ENCODE measurements at regions not wholly inside any gene's neighbourhood (a gene's known extent, or its start where the extent isn't known, plus 50 kb on each side); places are given as distances from the start of the nearest gene placed in this dataset.

GRCh38 chr4:101584306-101584705 lies 206.2 kb upstream of the BANK1 start:
- H3K36me3 Mint-ChIP-seq (ENCODE audit: low read depth): no peaks in the 10 kb centered on the region
- POLR2A ChIA-PET: no interaction called here

GRCh38 chr4:101563126-101563525 lies 215.8 kb upstream of the PPP3CA start:
- ATAC-seq (ENCODE audit: poor library complexity) (no peak), DNase-seq (no peak)
- Histone ChIP-seq H3K9me3 (ENCODE audit: control insufficient read depth in 1 of 2, insufficient read depth in 1 of 2, low read length in 2 of 2) (peaks cover 0 to 6% of the 10 kb centered on the region in 2 experiments), H3K4me1 (ENCODE audit: insufficient read depth, low read length) (no peaks in the 10 kb centered on the region), H3K27me3 (ENCODE audit: control insufficient read depth in 1 of 2, insufficient read depth in 2 of 2, low read length in 2 of 2) (peaks cover 0 to 6% of the 10 kb centered on the region in 2 experiments), H3K36me3 (ENCODE audit: insufficient read depth, low read length) (no peaks in the 10 kb centered on the region), H3K27ac (ENCODE audit: low read depth in 1 of 2, low read length in 2 of 2) (no peak overlapping the region), H3K4me3 (ENCODE audit: low read length) (no peak overlapping the region)
- no peak for TF ChIP-seq CTCF (IDR thresholded peaks at IDR 0.05)
- Mint-ChIP-seq H3K9me3 (peaks cover 9% of the 10 kb centered on the region), H3K36me3 (ENCODE audit: low read depth) (no peaks in the 10 kb centered on the region), H3K4me3 (no peak overlapping the region), H3K27ac (no peak overlapping the region), H3K4me1 (ENCODE audit: low read depth) (no peaks in the 10 kb centered on the region), H3K27me3 (peaks cover 11% of the 10 kb centered on the region)
- intact Hi-C loops (cut with DNase I, micrococcal nuclease): no loop called here
- CTCF ChIA-PET: no interaction called here
- POLR2A ChIA-PET: no interaction called here

More at GRCh38 chr4:101584306-101584705, 206.2 kb upstream of the BANK1 start:
- Histone ChIP-seq H3K4me1 (ENCODE audit: insufficient read depth, low read length) (no peaks in the 10 kb centered on the region), H3K9me3 (ENCODE audit: control insufficient read depth in 1 of 2, insufficient read depth in 1 of 2, low read length in 2 of 2) (peaks cover 9 to 11% of the 10 kb centered on the region in 2 experiments), H3K36me3 (ENCODE audit: insufficient read depth, low read length) (no peaks in the 10 kb centered on the region), H3K27ac (ENCODE audit: low read depth in 1 of 2, low read length in 2 of 2) (no peak overlapping the region), H3K4me3 (ENCODE audit: low read length) (no peak overlapping the region), H3K27me3 (ENCODE audit: control insufficient read depth in 1 of 2, insufficient read depth in 2 of 2, low read length in 2 of 2) (no peaks in the 10 kb centered on the region)
- DNase-seq (no peak), ATAC-seq (ENCODE audit: poor library complexity) (no peak)
- Mint-ChIP-seq H3K4me1 (ENCODE audit: low read depth) (no peaks in the 10 kb centered on the region), H3K4me3 (no peak overlapping the region), H3K27ac (no peak overlapping the region), H3K27me3 (peaks cover 8% of the 10 kb centered on the region), H3K9me3 (peaks cover 6% of the 10 kb centered on the region)
- intact Hi-C loops (cut with DNase I, micrococcal nuclease): no loop called here
- TF ChIP-seq CTCF (IDR thresholded peaks at IDR 0.05): no peak
- CTCF ChIA-PET: no interaction called here

GRCh38 chr4:101556842-101557241 lies 209.5 kb upstream of the PPP3CA start:
- Mint-ChIP-seq H3K36me3 (ENCODE audit: low read depth) (no peaks in the 10 kb centered on the region), H3K4me3 (no peak overlapping the region), H3K9me3 (peaks cover 12% of the 10 kb centered on the region), H3K4me1 (ENCODE audit: low read depth) (no peaks in the 10 kb centered on the region), H3K27me3 (peaks cover 18% of the 10 kb centered on the region), H3K27ac (no peak overlapping the region)
- ATAC-seq (ENCODE audit: poor library complexity) (no peak), DNase-seq (peak in 2 of 14 experiments; percentile 5 to 27)
- intact Hi-C loops (cut with DNase I, micrococcal nuclease): no loop called here
- Histone ChIP-seq H3K4me1 (ENCODE audit: insufficient read depth, low read length) (no peaks in the 10 kb centered on the region), H3K9me3 (ENCODE audit: control insufficient read depth in 1 of 2, insufficient read depth in 1 of 2, low read length in 2 of 2) (peaks cover 0 to 6% of the 10 kb centered on the region in 2 experiments), H3K27me3 (ENCODE audit: control insufficient read depth in 1 of 2, insufficient read depth in 2 of 2, low read length in 2 of 2) (no peaks in the 10 kb centered on the region), H3K4me3 (ENCODE audit: low read length) (no peak overlapping the region), H3K27ac (ENCODE audit: low read depth in 1 of 2, low read length in 2 of 2) (no peak overlapping the region), H3K36me3 (ENCODE audit: insufficient read depth, low read length) (no peaks in the 10 kb centered on the region)
- TF ChIP-seq CTCF (IDR thresholded peaks at IDR 0.05): no peak
- CTCF ChIA-PET: no interaction called here
- POLR2A ChIA-PET: no interaction called here

Data from CD4-positive, alpha-beta T cell (primary cell).